PC-9 (cell line): ENCODE measurements at regions not wholly inside any gene's neighbourhood (a gene's known extent, or its start where the extent isn't known, plus 50 kb on each side); places are given as distances from the start of the nearest gene placed in this dataset.

Source experiments
- BruUV-seq: library from RNA; stranded (reverse); fragments of 400-500 nt; replicated peaks from 2 replicates; lab custom pipeline; 2021; lab: Mats Ljungman, UMichigan
- CTCF ChIA-PET: fragments of 300-600 bp; sonication (Branson Sonifier 250); formaldehyde crosslinking; loops from one replicate; lab custom pipeline; 2022; ENCODE audit warnings: antibody characterized with exemption; lab: Charles Lee
- POLR2A ChIA-PET: fragments of 300-600 bp; sonication (Branson Sonifier 250); formaldehyde crosslinking; loops from one replicate; lab custom pipeline; 2022; ENCODE audit warnings: antibody characterized with exemption; ENCODE audit not compliant: unreplicated experiment; lab: Charles Lee
- DNase-seq, 2 experiments: peaks; one replicate each; pipeline versions ENCODE4 v3.0.0 to v3.0.0-alpha.2; 2015 to 2022; ENCODE audit warnings: mixed read lengths in 1 of 2
- H2AFZ ChIP-seq: fragments of 200-600 bp; sonication (generic); 2 replicates; pipeline ENCODE4 v1.8.1; 2017; ENCODE audit warnings: antibody characterized with exemption
- H3F3A ChIP-seq: fragments of 200-600 bp; sonication (generic); 2 replicates; pipeline ENCODE4 v1.8.1; 2017; ENCODE audit warnings: antibody characterized with exemption, mild to moderate bottlenecking, low read depth; ENCODE audit not compliant: insufficient read depth
- H3K27ac ChIP-seq: fragments of 200-600 bp; sonication (generic); 2 replicates; pipeline ENCODE4 v1.6.1; 2016; ENCODE audit warnings: mixed run types
- H3K27me3 ChIP-seq: fragments of 200-600 bp; sonication (generic); 2 replicates; pipeline ENCODE4 v1.6.1; 2016; ENCODE audit warnings: low read depth, mixed run types; ENCODE audit not compliant: insufficient read depth
- H3K36me3 ChIP-seq: fragments of 200-600 bp; sonication (generic); 2 replicates; pipeline ENCODE4 v1.6.1; 2016; ENCODE audit warnings: low read depth, mixed run types
- H3K4me1 ChIP-seq: fragments of 200-600 bp; sonication (generic); replicated peaks from 2 replicates; pipeline ENCODE4 v1.6.1; 2016; ENCODE audit warnings: mixed run types; ENCODE audit not compliant: insufficient read depth
- H3K4me2 ChIP-seq: fragments of 200-600 bp; sonication (generic); 2 replicates; pipeline ENCODE4 v1.6.1; 2017; ENCODE audit warnings: mixed run types
- H3K4me3 ChIP-seq: fragments of 200-600 bp; sonication (generic); 2 replicates; pipeline ENCODE4 v1.6.1; 2016; ENCODE audit warnings: mixed run types
- H3K79me2 ChIP-seq: fragments of 200-600 bp; sonication (generic); 2 replicates; pipeline ENCODE4 v1.6.1; 2017; ENCODE audit warnings: low read depth, mixed run types
- H3K9me2 ChIP-seq: fragments of 200-600 bp; sonication (generic); 2 replicates; pipeline ENCODE4 v1.8.1; 2017; ENCODE audit warnings: mild to moderate bottlenecking; ENCODE audit not compliant: insufficient read depth
- H3K9me3 ChIP-seq: fragments of 200-600 bp; sonication (generic); 2 replicates; pipeline ENCODE4 v1.8.1; 2016; ENCODE audit warnings: low read depth; ENCODE audit not compliant: insufficient read depth
- H4K20me1 ChIP-seq: fragments of 200-600 bp; sonication (generic); 2 replicates; pipeline ENCODE4 v1.8.1; 2017; ENCODE audit not compliant: insufficient read depth
- EZH2 ChIP-seq: fragments of 200-600 bp; sonication (generic); IDR thresholded peaks from 2 replicates; pipeline ENCODE4 v1.8.0; 2017; ENCODE audit warnings: antibody characterized with exemption, low read depth
- intact Hi-C: fragments of 100-400 bp; cut with micrococcal nuclease; formaldehyde crosslinking; loops from one replicate; pipeline ENCODE4 v1.10.0; 2022; ENCODE audit not compliant: unreplicated experiment
- TF ChIP-seq, protein P1 (sequence below): fragments of 200-600 bp; sonication (generic); conservative IDR thresholded peaks from 2 replicates; pipeline ENCODE4 v1.6.1; 2017; ENCODE audit warnings: mixed run types, antibody characterized with exemption, mild to moderate bottlenecking, moderate library complexity

DNA sequence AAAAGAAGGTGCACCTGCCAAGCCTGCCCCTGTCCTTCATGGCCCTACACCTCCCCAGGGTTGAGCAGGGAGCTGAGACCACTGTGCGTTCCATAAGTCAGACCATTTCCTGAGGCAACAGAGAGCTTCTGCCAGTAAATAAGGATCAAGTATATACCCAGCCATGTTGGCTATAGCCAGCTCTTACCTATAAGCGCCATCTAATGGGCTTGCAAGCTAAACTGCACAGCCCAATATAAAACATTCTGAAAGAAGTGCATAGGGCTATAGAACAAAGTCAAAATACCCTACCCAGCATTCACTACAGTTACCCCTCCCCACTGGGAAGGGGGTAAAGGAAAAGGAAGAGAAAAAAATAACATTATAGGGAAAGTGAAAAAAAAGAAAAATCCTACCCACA lies 59.3 kb upstream of the SCAF11 start:
- Histone ChIP-seq H3K9me2 (no peaks in the 10 kb centered on the region), H3K27ac (no peak overlapping the region), H3K4me2 (no peak overlapping the region), H3K9me3 (peaks cover 12% of the 10 kb centered on the region), H3K79me2 (no peaks in the 10 kb centered on the region), H3K4me1 (no peaks in the 10 kb centered on the region), H3K27me3 (0 out of 2 replicates have a peak, but pooled peaks cover 4% of the 10 kb centered on the region), H4K20me1 (no peaks in the 10 kb centered on the region), H3F3A (no peaks in the 10 kb centered on the region), H2AFZ (no peak overlapping the region), H3K4me3 (no peak overlapping the region), H3K36me3 (no peaks in the 10 kb centered on the region)
- intact Hi-C loops, result no loop called here
- ChIA-PET POLR2A (no interaction called here), CTCF (no interaction called here)
- no TSS peak for BruUV-seq
- no peak for DNase-seq
- no peak for TF ChIP-seq EZH2
- TF ChIP-seq, protein P1, sequence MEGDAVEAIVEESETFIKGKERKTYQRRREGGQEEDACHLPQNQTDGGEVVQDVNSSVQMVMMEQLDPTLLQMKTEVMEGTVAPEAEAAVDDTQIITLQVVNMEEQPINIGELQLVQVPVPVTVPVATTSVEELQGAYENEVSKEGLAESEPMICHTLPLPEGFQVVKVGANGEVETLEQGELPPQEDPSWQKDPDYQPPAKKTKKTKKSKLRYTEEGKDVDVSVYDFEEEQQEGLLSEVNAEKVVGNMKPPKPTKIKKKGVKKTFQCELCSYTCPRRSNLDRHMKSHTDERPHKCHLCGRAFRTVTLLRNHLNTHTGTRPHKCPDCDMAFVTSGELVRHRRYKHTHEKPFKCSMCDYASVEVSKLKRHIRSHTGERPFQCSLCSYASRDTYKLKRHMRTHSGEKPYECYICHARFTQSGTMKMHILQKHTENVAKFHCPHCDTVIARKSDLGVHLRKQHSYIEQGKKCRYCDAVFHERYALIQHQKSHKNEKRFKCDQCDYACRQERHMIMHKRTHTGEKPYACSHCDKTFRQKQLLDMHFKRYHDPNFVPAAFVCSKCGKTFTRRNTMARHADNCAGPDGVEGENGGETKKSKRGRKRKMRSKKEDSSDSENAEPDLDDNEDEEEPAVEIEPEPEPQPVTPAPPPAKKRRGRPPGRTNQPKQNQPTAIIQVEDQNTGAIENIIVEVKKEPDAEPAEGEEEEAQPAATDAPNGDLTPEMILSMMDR, result no peak

DNA sequence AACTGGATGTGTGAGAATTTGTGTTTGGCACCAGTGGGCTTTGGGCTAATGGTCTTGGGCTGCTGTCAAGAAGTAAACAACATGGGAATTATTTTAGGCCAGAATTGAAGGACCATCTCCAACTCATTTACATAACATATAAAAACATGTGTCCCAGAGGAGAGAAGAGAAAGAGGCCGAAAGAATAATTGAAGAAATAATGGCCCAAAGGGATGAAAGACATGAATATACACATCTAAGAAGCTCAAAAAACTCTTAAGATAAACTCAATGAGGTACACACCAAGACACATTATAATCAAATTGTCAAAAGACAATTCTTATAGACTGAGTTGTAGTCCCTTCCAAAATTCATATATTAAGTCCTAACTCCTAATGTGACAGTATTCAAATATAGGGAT lies 56.1 kb upstream of the SCAF11 start:
- no TSS peak for BruUV-seq
- Histone ChIP-seq H3K9me3 (peaks cover 12% of the 10 kb centered on the region), H4K20me1 (no peaks in the 10 kb centered on the region), H3K27me3 (no peaks in the 10 kb centered on the region), H3F3A (no peaks in the 10 kb centered on the region), H3K36me3 (no peaks in the 10 kb centered on the region), H3K4me2 (no peak overlapping the region), H3K9me2 (no peaks in the 10 kb centered on the region), H3K79me2 (no peaks in the 10 kb centered on the region), H2AFZ (no peak overlapping the region), H3K27ac (no peak overlapping the region), H3K4me1 (no peaks in the 10 kb centered on the region), H3K4me3 (no peak overlapping the region)
- no peak for DNase-seq
- TF ChIP-seq, protein P1, result no peak
- no peak for TF ChIP-seq EZH2
- intact Hi-C loops, result no loop called here
- ChIA-PET POLR2A (no interaction called here), CTCF (interaction anchor here (0.5 kb wide), 1 partner anchor 1831 kb away, joined by 5 read pairs; no protein-coding TSS in a partner anchor)

DNA sequence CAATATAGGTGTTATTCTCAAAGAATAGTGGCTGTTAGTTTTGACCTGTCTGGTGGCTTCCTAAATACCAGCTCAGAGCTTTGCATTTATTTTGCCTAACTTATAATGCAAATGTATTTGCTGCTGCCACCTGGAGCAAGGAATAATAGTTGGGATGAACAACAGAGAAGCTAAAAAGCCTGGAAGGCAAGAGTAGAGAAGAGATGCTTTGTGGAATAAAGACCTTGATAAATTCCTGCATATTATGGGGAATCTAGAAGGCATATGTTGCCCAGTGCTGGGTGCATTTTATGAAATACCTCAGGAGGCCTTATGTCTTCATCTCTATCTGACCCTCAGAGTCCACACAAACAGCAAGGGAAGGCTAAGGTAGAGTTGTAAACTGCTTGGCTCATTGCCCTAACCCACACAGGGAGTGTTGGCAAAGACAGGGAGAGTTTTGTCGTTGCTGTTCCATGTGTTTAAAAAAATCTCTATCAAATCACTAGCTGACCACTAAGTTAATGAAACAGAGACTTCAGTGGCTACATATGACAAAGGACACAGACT lies 53.7 kb upstream of the SCAF11 start:
- Histone ChIP-seq H3F3A (no peaks in the 10 kb centered on the region), H3K27me3 (no peaks in the 10 kb centered on the region), H3K9me3 (peaks cover 2% of the 10 kb centered on the region; the same call in 1 of the 2 replicates), H4K20me1 (no peaks in the 10 kb centered on the region), H3K4me2 (no peak overlapping the region), H3K79me2 (no peaks in the 10 kb centered on the region), H3K4me3 (no peak overlapping the region), H3K4me1 (no peaks in the 10 kb centered on the region), H3K36me3 (no peaks in the 10 kb centered on the region), H2AFZ (no peak overlapping the region), H3K9me2 (no peaks in the 10 kb centered on the region), H3K27ac (no peak overlapping the region)
- intact Hi-C loops, result no loop called here
- no peak for DNase-seq
- CTCF ChIA-PET, result no interaction called here
- POLR2A ChIA-PET, result no interaction called here
- no TSS peak for BruUV-seq
- TF ChIP-seq, protein P1, result no peak
- TF ChIP-seq EZH2, result no peak
